CD4-positive, alpha-beta T cell treated with Interleukin-17A for 1 hour (primary cell): ENCODE measurements at regions not wholly inside any gene's neighbourhood (a gene's known extent, or its start where the extent isn't known, plus 50 kb on each side); places are given as distances from the start of the nearest gene placed in this dataset.

ENCODE experiments used
- DNase-seq: peaks from one replicate; pipeline ENCODE4 v3.0.0-alpha.2; 2020

GRCh38 chr7:18202315-18203045 lies 174.8 kb upstream of the PRPS1L1 start:
- no peak for DNase-seq

- DNase-seq: no peak
Measured at GRCh38 chr7:18206331-18206730, 178.7 kb upstream of the PRPS1L1 start.

GRCh38 chr7:18208921-18209320 lies 181.3 kb upstream of the PRPS1L1 start:
- no peak for DNase-seq

- no peak for DNase-seq
Measured at GRCh38 chr7:18210377-18210776, 182.7 kb upstream of the PRPS1L1 start.

GRCh38 chr7:18210788-18211187 lies 183.1 kb upstream of the PRPS1L1 start:
- no peak for DNase-seq

- DNase-seq: no peak
Measured at GRCh38 chr7:18212308-18212707, 184.7 kb upstream of the PRPS1L1 start.

GRCh38 chr7:18212758-18213157 lies 185.1 kb upstream of the PRPS1L1 start:
- DNase-seq: no peak

GRCh38 chr7:18213652-18214051 lies 186.0 kb upstream of the PRPS1L1 start:
- DNase-seq: no peak

- DNase-seq: no peak
Measured at GRCh38 chr7:18216270-18216669, 188.6 kb upstream of the PRPS1L1 start.

- no peak for DNase-seq
Measured at GRCh38 chr7:18221377-18222293, 194.0 kb upstream of the PRPS1L1 start.

- no peak for DNase-seq
Measured at GRCh38 chr7:18222636-18223035, 195.0 kb upstream of the PRPS1L1 start.

GRCh38 chr7:18224138-18224537 lies 196.5 kb upstream of the PRPS1L1 start:
- no peak for DNase-seq

- DNase-seq: no peak
Measured at GRCh38 chr7:18225067-18225466, 197.4 kb upstream of the PRPS1L1 start.

- DNase-seq: no peak
Measured at GRCh38 chr7:18226598-18226997, 199.0 kb upstream of the PRPS1L1 start.

GRCh38 chr7:18228686-18229085 lies 201.0 kb upstream of the PRPS1L1 start:
- DNase-seq: no peak

GRCh38 chr7:18230271-18230670 lies 202.6 kb upstream of the PRPS1L1 start:
- no peak for DNase-seq

- DNase-seq: no peak
Measured at GRCh38 chr7:18231854-18232253, 204.2 kb upstream of the PRPS1L1 start.

- no peak for DNase-seq
Measured at GRCh38 chr7:18234519-18234918, 206.9 kb upstream of the PRPS1L1 start.

- DNase-seq: no peak
Measured at GRCh38 chr7:18235819-18236218, 208.2 kb upstream of the PRPS1L1 start.

- no peak for DNase-seq
Measured at GRCh38 chr7:18239212-18239611, 211.6 kb upstream of the PRPS1L1 start.

- no peak for DNase-seq
Measured at GRCh38 chr7:18241543-18242231, 214.0 kb upstream of the PRPS1L1 start.

- no peak for DNase-seq
Measured at GRCh38 chr7:18243731-18244130, 216.1 kb upstream of the PRPS1L1 start.

GRCh38 chr7:18250133-18250532 lies 222.5 kb upstream of the PRPS1L1 start:
- DNase-seq: no peak

GRCh38 chr7:18257711-18258110 lies 230.1 kb upstream of the PRPS1L1 start:
- DNase-seq: no peak
